Tibial nerve (tissue), 4 donors: ENCODE measurements at regions not wholly inside any gene's neighbourhood (a gene's known extent, or its start where the extent isn't known, plus 50 kb on each side); places are given as distances from the start of the nearest gene placed in this dataset.

Source experiments
- DNase-seq, 2 donors: peaks; one replicate each; pipeline ENCODE4 v3.0.0-alpha.2; 2019; ENCODE audit warnings: low spot score in 2 of 2
- H3K27ac ChIP-seq, 4 donors: fragments of 200-600 bp; sonication (generic) in 3 of 4; one replicate each; pipeline ENCODE4 v1.5.1; 2017 to 2019; ENCODE audit warnings: mild to moderate bottlenecking in 1 of 4
- H3K27me3 ChIP-seq, 2 donors: fragments of 200-600 bp; sonication (generic) in 1 of 2; one replicate each; pipeline versions ENCODE4 v1.5.1 to v1.6.0; 2017 to 2019
- H3K36me3 ChIP-seq, 3 donors: fragments of 200-600 bp; sonication (generic); one replicate each; pipeline ENCODE4 v1.5.1; 2018 to 2019
- H3K4me1 ChIP-seq, 4 donors: fragments of 200-600 bp; sonication (generic) in 3 of 4; one replicate each; pipeline ENCODE4 v1.5.1; 2017 to 2019
- H3K4me3 ChIP-seq, 4 donors: fragments of 200-600 bp; sonication (generic) in 3 of 4; one replicate each; pipeline ENCODE4 v1.5.1; 2017 to 2019; ENCODE audit warnings: mild to moderate bottlenecking in 1 of 4, moderate library complexity in 1 of 4
- H3K9me3 ChIP-seq, 4 donors: fragments of 200-600 bp; sonication (generic) in 3 of 4; one replicate each; pipeline ENCODE4 v1.5.1; 2017 to 2019
- CTCF ChIP-seq, 5 experiments: fragments of 200-600 bp in 3 of 5; fragments of 450-650 bp in 2 of 5; sonication (generic) in 3 of 5; IDR thresholded peaks; one replicate each; pipeline ENCODE4 v1.5.1; 2016 to 2019; ENCODE audit warnings: antibody characterized with exemption in 5 of 5, mild to moderate bottlenecking in 3 of 5, moderate library complexity in 2 of 5
- EP300 ChIP-seq, 2 donors: sonication (generic); formaldehyde crosslinking; IDR thresholded peaks; one replicate each; pipeline ENCODE4 v1.6.1; 2017; ENCODE audit warnings: antibody characterized with exemption in 2 of 2, mild to moderate bottlenecking in 1 of 2
- POLR2A ChIP-seq, 2 donors: fragments of 450-650 bp; IDR thresholded peaks; one replicate each; pipeline ENCODE4 v1.6.1; 2017; ENCODE audit warnings: antibody characterized with exemption in 2 of 2, mild to moderate bottlenecking in 2 of 2, moderate library complexity in 2 of 2
- WGBS, 2 donors: methylation state at CpG; one replicate each; pipeline ENCODE4 v1.1.5; 2018; 5-methylcytosine and 5-hydroxymethylcytosine counted together

GRCh38 chr10:64977915-64978314 lies 1456.7 kb downstream of the REEP3 start:
- Histone ChIP-seq H3K4me3 (no peak overlapping the region), H3K9me3 (no peaks in the 10 kb centered on the region), H3K36me3 (no peaks in the 10 kb centered on the region), H3K27me3 (no peaks in the 10 kb centered on the region), H3K4me1 (no peaks in the 10 kb centered on the region), H3K27ac (no peak overlapping the region)
- no peak for DNase-seq
- TF ChIP-seq POLR2A (IDR thresholded peaks at IDR 0.05) (no peak), EP300 (IDR thresholded peaks at IDR 0.05) (no peak), CTCF (IDR thresholded peaks at IDR 0.05) (no peak)

- TF ChIP-seq CTCF (IDR thresholded peaks at IDR 0.05) = no peak
- no peak for TF ChIP-seq POLR2A (IDR thresholded peaks at IDR 0.05)
- no peak for TF ChIP-seq EP300 (IDR thresholded peaks at IDR 0.05)
- H3K4me3 ChIP-seq = no peak overlapping the region
- H3K4me1 ChIP-seq = no peaks in the 10 kb centered on the region
- H3K36me3 ChIP-seq = no peaks in the 10 kb centered on the region
- no peaks in the 10 kb centered on the region for H3K27me3 ChIP-seq
- no peak for DNase-seq
- WGBS, 2 donors = 86 to 95% methylated on average over 3 of the region's 3 CpGs
- H3K27ac ChIP-seq = no peak overlapping the region
- H3K9me3 ChIP-seq = no peaks in the 10 kb centered on the region
Observed at GRCh38 chr10:64996886-64997285, 1475.7 kb downstream of the REEP3 start.

- H3K9me3 ChIP-seq = no peaks in the 10 kb centered on the region
- H3K4me1 ChIP-seq = no peaks in the 10 kb centered on the region
- H3K27me3 ChIP-seq = no peaks in the 10 kb centered on the region
- WGBS, 2 donors = 38 to 62% methylated on average over 1 of the region's 1 CpG
- no peak overlapping the region for H3K27ac ChIP-seq
- no peak overlapping the region for H3K4me3 ChIP-seq
- DNase-seq = no peak
- no peaks in the 10 kb centered on the region for H3K36me3 ChIP-seq
- no peak for TF ChIP-seq EP300 (IDR thresholded peaks at IDR 0.05)
- TF ChIP-seq CTCF (IDR thresholded peaks at IDR 0.05) = no peak
- no peak for TF ChIP-seq POLR2A (IDR thresholded peaks at IDR 0.05)
Observed at GRCh38 chr10:65010845-65011244, 1489.6 kb downstream of the REEP3 start.

GRCh38 chr10:65017523-65017922 lies 1496.3 kb downstream of the REEP3 start:
- Histone ChIP-seq H3K27me3 (no peaks in the 10 kb centered on the region), H3K9me3 (peaks cover 0 to 10% (median 2%) of the 10 kb centered on the region in 4 donors), H3K4me3 (no peak overlapping the region), H3K4me1 (no peaks in the 10 kb centered on the region), H3K36me3 (no peaks in the 10 kb centered on the region), H3K27ac (no peak overlapping the region)
- no peak for DNase-seq
- TF ChIP-seq EP300 (IDR thresholded peaks at IDR 0.05) (no peak), POLR2A (IDR thresholded peaks at IDR 0.05) (no peak), CTCF (IDR thresholded peaks at IDR 0.05) (no peak)
- 90 to 91% methylated on average over 7 of the region's 7 CpGs for WGBS, 2 donors

GRCh38 chr10:65024886-65025285 lies 1503.7 kb downstream of the REEP3 start:
- no peak for DNase-seq
- Histone ChIP-seq H3K27me3 (no peaks in the 10 kb centered on the region), H3K36me3 (no peaks in the 10 kb centered on the region), H3K9me3 (peaks cover 0 to 10% (median 2%) of the 10 kb centered on the region in 4 donors), H3K27ac (no peak overlapping the region), H3K4me3 (no peak overlapping the region), H3K4me1 (no peaks in the 10 kb centered on the region)
- TF ChIP-seq EP300 (IDR thresholded peaks at IDR 0.05) (no peak), CTCF (IDR thresholded peaks at IDR 0.05) (no peak), POLR2A (IDR thresholded peaks at IDR 0.05) (no peak)
